ENCODE measurements at regions not wholly inside any gene's neighbourhood (a gene's known extent, or its start where the extent isn't known, plus 50 kb on each side); places are given as distances from the start of the nearest gene placed in this dataset.
A peak's percentile ranks its signal among the peaks of the same experiment; 100 is the strongest.
"Not testable (repeated sequence)": the region's sequence is repeated elsewhere in the genome, so short reads cannot be mapped to it uniquely, and the experiment has no call there.

- DNase-seq (ENCODE audit: low read depth), result no peak
- TF ChIP-seq CTCF (IDR thresholded peaks at IDR 0.05; ENCODE audit: low read depth, low read length, missing control alignments), result no peak
- in situ Hi-C loops (cut with HindIII; ENCODE audit: low sequenced_read_pairs), result no loop called here
- H3K4me3 ChIP-seq (ENCODE audit: low read depth, low read length), result no peak overlapping the region
Observed at GRCh38 chr7:4468320-4469102, 213.6 kb upstream of the FOXK1 start.

- TF ChIP-seq CTCF (IDR thresholded peaks at IDR 0.05; ENCODE audit: low read depth, low read length, missing control alignments), result no peak
- DNase-seq (ENCODE audit: low read depth), result no peak
- in situ Hi-C loops (cut with HindIII; ENCODE audit: low sequenced_read_pairs), result no loop called here
- H3K4me3 ChIP-seq (ENCODE audit: low read depth, low read length), result no peak overlapping the region
Observed at GRCh38 chr7:4470246-4470645, 211.8 kb upstream of the FOXK1 start.

GRCh38 chr7:4472728-4473127 is 209.4 kb upstream of the FOXK1 start:
- H3K4me3 ChIP-seq (ENCODE audit: low read depth, low read length), result no peak overlapping the region

GRCh38 chr7:4479367-4480039 is 202.6 kb upstream of the FOXK1 start:
- in situ Hi-C loops (cut with HindIII; ENCODE audit: low sequenced_read_pairs), result no loop called here
- peak; percentile 28 for DNase-seq (ENCODE audit: low read depth)
- no peak overlapping the region for H3K4me3 ChIP-seq (ENCODE audit: low read depth, low read length)
- peak; percentile 55 for TF ChIP-seq CTCF (IDR thresholded peaks at IDR 0.05; ENCODE audit: low read depth, low read length, missing control alignments)

More at GRCh38 chr7:4472728-4473127, 209.4 kb upstream of the FOXK1 start:
- in situ Hi-C loops (cut with HindIII; ENCODE audit: low sequenced_read_pairs), result no loop called here
- DNase-seq (ENCODE audit: low read depth), result no peak
- no peak for TF ChIP-seq CTCF (IDR thresholded peaks at IDR 0.05; ENCODE audit: low read depth, low read length, missing control alignments)

GRCh38 chr7:4480131-4480530 is 202.0 kb upstream of the FOXK1 start:
- DNase-seq (ENCODE audit: low read depth); H3K4me3 ChIP-seq (ENCODE audit: low read depth, low read length); in situ Hi-C loops (cut with HindIII; ENCODE audit: low sequenced_read_pairs): not testable (repeated sequence)

GRCh38 chr7:4483851-4484250 is 198.2 kb upstream of the FOXK1 start:
- DNase-seq (ENCODE audit: low read depth), result no peak
- in situ Hi-C loops (cut with HindIII; ENCODE audit: low sequenced_read_pairs), result no loop called here
- no peak for TF ChIP-seq CTCF (IDR thresholded peaks at IDR 0.05; ENCODE audit: low read depth, low read length, missing control alignments)

GRCh38 chr7:4484545-4484944 is 197.6 kb upstream of the FOXK1 start:
- DNase-seq (ENCODE audit: low read depth), result no peak
- no peak overlapping the region for H3K4me3 ChIP-seq (ENCODE audit: low read depth, low read length)
- TF ChIP-seq CTCF (IDR thresholded peaks at IDR 0.05; ENCODE audit: low read depth, low read length, missing control alignments), result no peak
- in situ Hi-C loops (cut with HindIII; ENCODE audit: low sequenced_read_pairs), result no loop called here

More at GRCh38 chr7:4483851-4484250, 198.2 kb upstream of the FOXK1 start:
- H3K4me3 ChIP-seq (ENCODE audit: low read depth, low read length), result no peak overlapping the region

Measured in astrocyte of the cerebellum (primary cell).